OCI-LY1 (cell line): ENCODE measurements at regions not wholly inside any gene's neighbourhood (a gene's known extent, or its start where the extent isn't known, plus 50 kb on each side); places are given as distances from the start of the nearest gene placed in this dataset.

Source experiments
- H2AFZ ChIP-seq: fragments of 200-600 bp; sonication (generic), shearing (Covaris generic); 2 replicates; pipeline ENCODE4 v1.6.0; 2014; ENCODE audit warnings: antibody characterized with exemption, mild to moderate bottlenecking, low read length
- H3F3A ChIP-seq: fragments of 200-600 bp; sonication (generic), shearing (Covaris generic); 2 replicates; pipeline ENCODE4 v1.6.0; 2014; ENCODE audit warnings: mild to moderate bottlenecking, antibody characterized with exemption, low read length, moderate library complexity; ENCODE audit not compliant: insufficient read depth
- H3K27ac ChIP-seq: fragments of 200-600 bp; sonication (generic); 2 replicates; pipeline ENCODE4 v1.5.1; 2014; ENCODE audit warnings: low read length, mixed run types, mild to moderate bottlenecking, low read depth; ENCODE audit not compliant: poor library complexity, severe bottlenecking
- H3K27me3 ChIP-seq: fragments of 200-600 bp; sonication (generic); 2 replicates; pipeline ENCODE4 v1.6.0; 2014; ENCODE audit warnings: antibody characterized with exemption, mild to moderate bottlenecking, low read length, moderate library complexity; ENCODE audit not compliant: insufficient read depth
- H3K36me3 ChIP-seq: fragments of 200-600 bp; sonication (generic); 2 replicates; pipeline ENCODE4 v1.6.1; 2014; ENCODE audit warnings: mild to moderate bottlenecking, antibody characterized with exemption, low read length, moderate library complexity, mixed read lengths; ENCODE audit not compliant: insufficient read depth
- H3K4me1 ChIP-seq: fragments of 200-600 bp; sonication (generic); 2 replicates; pipeline ENCODE4 v1.5.1; 2014; ENCODE audit warnings: mild to moderate bottlenecking, low read length, moderate library complexity; ENCODE audit not compliant: insufficient read depth, severe bottlenecking
- H3K4me2 ChIP-seq: fragments of 200-600 bp; sonication (generic), shearing (Covaris generic); 2 replicates; pipeline ENCODE4 v1.6.1; 2014; ENCODE audit warnings: low read length
- H3K4me3 ChIP-seq: fragments of 200-600 bp; sonication (generic); 2 replicates; pipeline ENCODE4 v1.5.1; 2014; ENCODE audit warnings: low read length, low read depth, mild to moderate bottlenecking, mixed read lengths; ENCODE audit not compliant: poor library complexity, severe bottlenecking
- H3K79me2 ChIP-seq: fragments of 200-600 bp; shearing (Covaris generic); 2 replicates; pipeline ENCODE4 v1.6.1; 2016; ENCODE audit warnings: mixed run types, low read length, mixed read lengths; ENCODE audit not compliant: insufficient read depth
- H3K9ac ChIP-seq: fragments of 200-600 bp; sonication (generic), shearing (Covaris generic); 2 replicates; pipeline ENCODE4 v1.6.1; 2014; ENCODE audit warnings: mild to moderate bottlenecking, low read length, mixed read lengths
- H3K9me2 ChIP-seq: fragments of 200-600 bp; sonication (generic), shearing (Covaris generic); 2 replicates; pipeline ENCODE4 v1.6.1; 2014; ENCODE audit warnings: low read depth, mild to moderate bottlenecking, low read length, mixed read lengths
- H3K9me3 ChIP-seq: fragments of 200-600 bp; shearing (Covaris generic); 2 replicates; pipeline ENCODE4 v1.6.1; 2014; ENCODE audit warnings: low read length, mixed read lengths
- H4K20me1 ChIP-seq: fragments of 200-600 bp; sonication (generic), shearing (Covaris generic); 2 replicates; pipeline ENCODE4 v1.6.0; 2016; ENCODE audit warnings: mild to moderate bottlenecking, low read length; ENCODE audit not compliant: insufficient read depth
- EZH2 ChIP-seq: fragments of 200-600 bp; sonication (generic), shearing (Covaris generic); IDR thresholded peaks from 2 replicates; pipeline ENCODE4 v1.8.0; 2017; ENCODE audit warnings: borderline replicate concordance, mixed run types, mild to moderate bottlenecking, antibody characterized with exemption, low read length, moderate library complexity, mixed read lengths
- TF ChIP-seq, protein P1 (sequence below): fragments of 200-600 bp; sonication (generic), shearing (Covaris generic); IDR thresholded peaks from 2 replicates; pipeline ENCODE4 v1.5.1; 2017; ENCODE audit warnings: mild to moderate bottlenecking, antibody characterized with exemption, low read length, moderate library complexity, mixed read lengths

DNA sequence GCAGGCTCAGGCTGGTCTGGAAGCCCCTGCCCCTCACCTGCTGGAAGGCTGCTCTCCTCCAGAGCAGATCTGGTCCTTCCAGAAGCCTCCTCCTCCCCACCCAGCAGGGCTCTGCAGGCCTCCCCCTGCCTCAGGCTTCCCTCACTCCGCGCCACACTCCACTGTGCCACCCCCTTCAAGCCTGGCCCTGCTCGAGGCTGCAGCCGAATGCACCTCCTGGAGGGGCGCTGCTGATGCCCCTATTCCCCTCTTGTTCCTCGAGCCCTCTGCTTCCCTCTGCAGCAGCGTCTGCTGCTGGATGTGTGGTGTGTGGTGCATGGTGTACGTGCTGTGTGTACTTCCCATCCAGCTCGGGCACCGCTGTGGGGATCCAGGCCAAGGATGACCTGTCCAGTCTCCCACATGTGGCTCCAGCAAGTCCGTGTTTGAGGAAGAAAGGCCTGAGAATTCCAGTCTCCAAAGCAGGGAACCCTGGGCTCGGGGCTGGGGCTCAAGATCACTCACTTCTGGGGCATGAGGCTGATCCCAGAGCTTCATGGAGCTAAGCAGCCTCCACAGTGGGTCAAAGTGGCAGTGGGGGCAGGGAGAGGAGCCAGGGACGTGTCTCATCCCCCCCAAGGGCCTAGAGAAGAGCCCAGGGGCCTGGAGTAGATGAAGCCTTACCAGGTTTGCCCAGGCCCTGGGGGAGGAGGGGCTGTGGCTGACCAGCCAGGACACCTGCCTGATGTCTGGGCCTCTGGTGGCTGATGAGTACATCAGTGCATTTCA is 136.0 kb upstream of the C14orf180 start:
- no peaks in the 10 kb centered on the region for H3K36me3 ChIP-seq
- H3K9me3 ChIP-seq, result no peaks in the 10 kb centered on the region
- H3K27me3 ChIP-seq, result 0 out of 2 replicates have a peak, but pooled peaks cover 4% of the 10 kb centered on the region
- no peaks in the 10 kb centered on the region for H3K9me2 ChIP-seq
- H3K4me3 ChIP-seq, result no peak overlapping the region
- no peak overlapping the region for H3K4me2 ChIP-seq
- no peak overlapping the region for H3K27ac ChIP-seq
- no peak overlapping the region for H2AFZ ChIP-seq
- H3K79me2 ChIP-seq, result no peaks in the 10 kb centered on the region
- H3F3A ChIP-seq, result no peaks in the 10 kb centered on the region
- H4K20me1 ChIP-seq, result no peaks in the 10 kb centered on the region
- no peaks in the 10 kb centered on the region for H3K4me1 ChIP-seq
- no peak for TF ChIP-seq EZH2
- TF ChIP-seq, protein P1, sequence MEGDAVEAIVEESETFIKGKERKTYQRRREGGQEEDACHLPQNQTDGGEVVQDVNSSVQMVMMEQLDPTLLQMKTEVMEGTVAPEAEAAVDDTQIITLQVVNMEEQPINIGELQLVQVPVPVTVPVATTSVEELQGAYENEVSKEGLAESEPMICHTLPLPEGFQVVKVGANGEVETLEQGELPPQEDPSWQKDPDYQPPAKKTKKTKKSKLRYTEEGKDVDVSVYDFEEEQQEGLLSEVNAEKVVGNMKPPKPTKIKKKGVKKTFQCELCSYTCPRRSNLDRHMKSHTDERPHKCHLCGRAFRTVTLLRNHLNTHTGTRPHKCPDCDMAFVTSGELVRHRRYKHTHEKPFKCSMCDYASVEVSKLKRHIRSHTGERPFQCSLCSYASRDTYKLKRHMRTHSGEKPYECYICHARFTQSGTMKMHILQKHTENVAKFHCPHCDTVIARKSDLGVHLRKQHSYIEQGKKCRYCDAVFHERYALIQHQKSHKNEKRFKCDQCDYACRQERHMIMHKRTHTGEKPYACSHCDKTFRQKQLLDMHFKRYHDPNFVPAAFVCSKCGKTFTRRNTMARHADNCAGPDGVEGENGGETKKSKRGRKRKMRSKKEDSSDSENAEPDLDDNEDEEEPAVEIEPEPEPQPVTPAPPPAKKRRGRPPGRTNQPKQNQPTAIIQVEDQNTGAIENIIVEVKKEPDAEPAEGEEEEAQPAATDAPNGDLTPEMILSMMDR, result no peak
- H3K9ac ChIP-seq, result no peak overlapping the region

DNA sequence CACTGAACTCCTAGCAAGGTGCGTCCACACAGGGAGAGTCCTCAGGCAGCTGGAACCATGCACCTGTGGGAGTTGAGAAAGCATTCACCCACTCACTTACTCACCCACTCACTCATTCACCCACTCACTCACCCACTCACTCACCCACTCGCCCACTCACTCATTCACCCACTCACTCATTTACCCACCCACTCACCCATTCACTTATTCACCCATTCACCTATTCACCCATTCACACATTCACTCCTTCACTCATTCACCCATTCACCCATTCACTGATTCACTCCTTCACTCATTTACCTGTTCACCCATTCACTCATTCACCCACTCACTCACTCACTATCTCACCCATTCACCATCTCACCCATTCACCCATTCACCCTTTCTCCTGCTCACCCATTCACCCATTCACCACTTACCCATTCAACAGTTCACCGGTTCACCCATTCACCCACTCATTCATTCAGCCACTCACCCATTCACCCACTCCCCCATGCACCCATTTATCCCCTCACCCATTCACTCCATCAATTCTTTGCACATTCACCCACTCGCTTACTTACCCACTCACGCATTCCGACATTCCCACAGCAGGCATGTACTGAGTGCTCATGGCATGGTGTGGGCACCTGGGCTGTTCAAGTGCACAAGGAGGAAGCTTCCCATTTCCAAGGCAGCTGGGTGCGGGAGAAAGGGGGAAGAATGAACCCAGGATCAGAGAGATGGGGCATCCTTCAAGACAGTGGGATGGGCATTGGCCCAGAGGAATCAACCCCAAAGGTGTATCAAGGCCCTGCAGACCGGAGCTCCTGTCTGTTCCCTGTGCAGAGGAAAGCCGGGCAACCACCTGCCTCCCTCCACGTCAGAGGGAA is 135.2 kb upstream of the C14orf180 start:
- H3K36me3 ChIP-seq, result no peaks in the 10 kb centered on the region
- no peak overlapping the region for H2AFZ ChIP-seq
- H3K27ac ChIP-seq, result no peak overlapping the region
- no peaks in the 10 kb centered on the region for H3K9me2 ChIP-seq
- peaks cover 5% of the 10 kb centered on the region; the same call in 1 of the 2 replicates for H3K9me3 ChIP-seq
- 0 out of 2 replicates have a peak, but pooled peaks cover 4% of the 10 kb centered on the region for H3K27me3 ChIP-seq
- no peak overlapping the region for H3K4me3 ChIP-seq
- H3K79me2 ChIP-seq, result no peaks in the 10 kb centered on the region
- no peaks in the 10 kb centered on the region for H3K4me1 ChIP-seq
- H3F3A ChIP-seq, result no peaks in the 10 kb centered on the region
- no peak overlapping the region for H3K4me2 ChIP-seq
- H3K9ac ChIP-seq, result no peak overlapping the region
- no peaks in the 10 kb centered on the region for H4K20me1 ChIP-seq
- no peak for TF ChIP-seq EZH2
- TF ChIP-seq, protein P1, result no peak

DNA sequence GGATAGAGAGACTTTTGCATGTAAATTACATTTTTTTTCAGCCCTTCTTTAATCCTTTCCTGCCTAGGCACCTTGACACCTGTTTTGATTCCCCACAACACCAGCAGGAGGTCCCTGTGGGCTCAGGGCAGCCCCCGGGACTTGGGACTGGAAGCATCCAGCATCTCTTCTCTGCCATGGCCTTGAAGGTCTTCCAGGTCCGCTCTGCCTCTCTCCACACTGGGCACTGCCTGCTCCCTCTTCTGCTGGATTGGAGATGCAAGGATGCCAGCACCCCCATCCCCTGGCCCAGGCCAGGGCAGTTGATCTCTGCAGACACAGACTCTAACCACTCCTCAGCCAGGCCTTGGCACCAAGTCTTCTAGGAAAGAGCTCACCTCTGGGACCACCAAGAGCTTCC is 134.5 kb upstream of the C14orf180 start:
- Histone ChIP-seq H4K20me1 (no peaks in the 10 kb centered on the region), H3K4me2 (no peak overlapping the region), H3K27ac (no peak overlapping the region), H3F3A (no peaks in the 10 kb centered on the region), H3K9me2 (no peaks in the 10 kb centered on the region), H3K4me1 (no peaks in the 10 kb centered on the region), H3K79me2 (no peaks in the 10 kb centered on the region), H3K9me3 (peaks cover 5% of the 10 kb centered on the region; the same call in 1 of the 2 replicates), H3K4me3 (no peak overlapping the region), H3K36me3 (no peaks in the 10 kb centered on the region), H3K9ac (no peak overlapping the region), H3K27me3 (0 out of 2 replicates have a peak, but pooled peaks cover 4% of the 10 kb centered on the region), H2AFZ (no peak overlapping the region)
- TF ChIP-seq, protein P1, result no peak
- TF ChIP-seq EZH2, result no peak
